Adrenal gland (tissue), 9 donors: ENCODE measurements at regions not wholly inside any gene's neighbourhood (a gene's known extent, or its start where the extent isn't known, plus 50 kb on each side); places are given as distances from the start of the nearest gene placed in this dataset.

Source experiments
- DNase-seq, 7 donors: peaks; one replicate each; pipeline ENCODE4 v3.0.0-alpha.2; 2019 to 2020
- H3K27ac ChIP-seq, 5 donors: fragments of 200-600 bp; sonication (generic) in 4 of 5; 1 replicate in 3 of 5; 2 replicates in 2 of 5; pipeline versions ENCODE4 v1.5.1 to v1.8.0; 2016 to 2020; ENCODE audit warnings: mild to moderate bottlenecking in 1 of 5
- H3K27me3 ChIP-seq: fragments of 200-600 bp; 2 replicates; pipeline ENCODE4 v1.8.0; 2021
- H3K36me3 ChIP-seq, 2 donors: fragments of 200-600 bp; replicated peaks in 1 of 2; 1 replicate in 1 of 2; 2 replicates in 1 of 2; pipeline versions ENCODE4 v1.5.1 to v1.8.0; 2018 to 2022
- H3K4me1 ChIP-seq, 2 donors: fragments of 200-600 bp; replicated peaks in 1 of 2; 1 replicate in 1 of 2; 2 replicates in 1 of 2; pipeline versions ENCODE4 v1.5.1 to v1.8.0; 2018 to 2021
- H3K4me3 ChIP-seq, 4 donors: fragments of 200-600 bp; sonication (generic) in 3 of 4; one replicate each; pipeline ENCODE4 v1.5.1; 2016 to 2018
- H3K9me3 ChIP-seq, 3 donors: fragments of 200-600 bp; sonication (generic) in 1 of 3; replicated peaks in 1 of 3; 1 replicate in 2 of 3; 2 replicates in 1 of 3; pipeline versions ENCODE4 v1.5.1 to v1.8.0; 2016 to 2021
- POLR2A ChIP-seq, 2 donors: fragments of 450-650 bp; IDR thresholded peaks; one replicate each; pipeline ENCODE4 v1.6.1; 2017; ENCODE audit warnings: antibody characterized with exemption in 2 of 2, mild to moderate bottlenecking in 2 of 2, moderate library complexity in 1 of 2
- WGBS, 4 donors: extraction: QIAGEN DNeasy Blood & Tissue Kit in 2 of 4; methylation state at CpG; one replicate each; pipeline versions ENCODE4 v1.1.5 to v1.1.7; 2013 to 2017; 5-methylcytosine and 5-hydroxymethylcytosine counted together
- intact Hi-C, 2 donors: fragments of 100-400 bp; cut with DNase I; formaldehyde crosslinking; loops; one replicate each; pipeline versions ENCODE4 v1.14.1 to v1.15.0; 2022 to 2023
- TF ChIP-seq, protein P1 (sequence below), 6 experiments: fragments of 450-650 bp in 4 of 6; fragments of 200-600 bp in 2 of 6; sonication (generic) in 1 of 6; IDR thresholded peaks; 1 replicate in 5 of 6; 2 replicates in 1 of 6; pipeline versions ENCODE4 v1.5.1 to v1.8.0; 2016 to 2021; ENCODE audit warnings: antibody characterized with exemption in 6 of 6, mild to moderate bottlenecking in 2 of 6, moderate library complexity in 1 of 6
- donor health status: healthy with polysubstance abuse.
- donor health status: Bipolar disorder and iron deficiency.
- donor health status: DM: yes; HTN: yes; CAD: no.
- donor health status: DM: no; HTN: no; CAD: no.
- donor health status: DM: no; HTN: no; CAD: no.

DNA sequence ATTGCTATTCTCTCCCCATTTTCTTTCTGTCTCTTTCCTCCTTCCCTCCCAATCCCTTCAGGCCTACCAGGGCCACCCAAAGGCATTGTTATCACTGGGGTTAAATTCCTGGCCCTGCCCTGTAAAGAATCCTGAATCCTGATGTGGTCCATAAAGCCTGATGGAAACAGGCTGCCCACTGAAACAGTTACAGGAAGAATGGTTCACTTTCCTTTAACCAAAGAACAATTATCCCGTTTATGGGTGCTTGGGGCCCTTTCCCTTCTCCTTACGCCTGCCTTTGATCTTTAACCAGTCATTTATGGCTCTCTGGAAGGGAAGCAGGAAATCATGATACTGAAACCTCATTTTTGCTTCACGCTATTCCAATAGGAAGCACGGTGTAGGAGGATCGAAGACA is 273.1 kb upstream of the NEBL start:
- intact Hi-C loops, result no loop called here
- no peak overlapping the region for H3K27ac ChIP-seq

DNA sequence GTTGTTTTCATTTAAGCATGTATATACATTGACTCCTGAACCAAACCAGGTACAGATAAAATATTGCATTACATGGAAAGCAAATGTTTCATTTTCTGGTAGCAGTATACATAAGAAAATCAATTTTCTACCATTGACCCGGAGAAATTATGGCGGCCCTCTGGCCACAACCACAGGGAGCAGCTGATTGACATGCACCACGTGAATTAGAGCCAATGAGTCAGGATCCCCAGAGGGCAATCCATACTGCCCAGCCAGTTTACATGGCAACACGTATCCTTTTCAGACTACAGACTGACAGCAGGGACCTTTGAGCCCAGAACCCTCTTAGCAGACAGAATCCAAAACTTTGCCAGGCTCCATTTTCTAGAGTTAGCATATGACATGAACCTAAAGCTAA is 272.2 kb upstream of the NEBL start:
- H3K27me3 ChIP-seq, result peaks cover 2% of the 10 kb centered on the region
- H3K4me1 ChIP-seq, result peaks cover 0 to 3% of the 10 kb centered on the region in 2 donors
- DNase-seq, result no peak
- intact Hi-C loops, result no loop called here
- TF ChIP-seq, protein P1, sequence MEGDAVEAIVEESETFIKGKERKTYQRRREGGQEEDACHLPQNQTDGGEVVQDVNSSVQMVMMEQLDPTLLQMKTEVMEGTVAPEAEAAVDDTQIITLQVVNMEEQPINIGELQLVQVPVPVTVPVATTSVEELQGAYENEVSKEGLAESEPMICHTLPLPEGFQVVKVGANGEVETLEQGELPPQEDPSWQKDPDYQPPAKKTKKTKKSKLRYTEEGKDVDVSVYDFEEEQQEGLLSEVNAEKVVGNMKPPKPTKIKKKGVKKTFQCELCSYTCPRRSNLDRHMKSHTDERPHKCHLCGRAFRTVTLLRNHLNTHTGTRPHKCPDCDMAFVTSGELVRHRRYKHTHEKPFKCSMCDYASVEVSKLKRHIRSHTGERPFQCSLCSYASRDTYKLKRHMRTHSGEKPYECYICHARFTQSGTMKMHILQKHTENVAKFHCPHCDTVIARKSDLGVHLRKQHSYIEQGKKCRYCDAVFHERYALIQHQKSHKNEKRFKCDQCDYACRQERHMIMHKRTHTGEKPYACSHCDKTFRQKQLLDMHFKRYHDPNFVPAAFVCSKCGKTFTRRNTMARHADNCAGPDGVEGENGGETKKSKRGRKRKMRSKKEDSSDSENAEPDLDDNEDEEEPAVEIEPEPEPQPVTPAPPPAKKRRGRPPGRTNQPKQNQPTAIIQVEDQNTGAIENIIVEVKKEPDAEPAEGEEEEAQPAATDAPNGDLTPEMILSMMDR (IDR thresholded peaks at IDR 0.05), result no peak
- no peak for TF ChIP-seq POLR2A (IDR thresholded peaks at IDR 0.05)
- no peak overlapping the region for H3K4me3 ChIP-seq
- no peak overlapping the region for H3K27ac ChIP-seq
- no peaks in the 10 kb centered on the region for H3K9me3 ChIP-seq
- H3K36me3 ChIP-seq, result no peaks in the 10 kb centered on the region
- WGBS, 4 donors, result 88 to 93% (median 91%) methylated on average over 4 of the region's 4 CpGs

More for the DNA sequence above, 273.1 kb upstream of the NEBL start:
- WGBS, 4 donors, result 72 to 80% (median 77%) methylated on average over 5 of the region's 5 CpGs
- H3K9me3 ChIP-seq, result no peaks in the 10 kb centered on the region
- peaks cover 4% of the 10 kb centered on the region for H3K27me3 ChIP-seq
- H3K36me3 ChIP-seq, result no peaks in the 10 kb centered on the region
- no peak overlapping the region for H3K4me3 ChIP-seq
- no peak for DNase-seq
- H3K4me1 ChIP-seq, result peaks cover 0 to 4% of the 10 kb centered on the region in 2 donors
- TF ChIP-seq POLR2A (IDR thresholded peaks at IDR 0.05), result no peak
- TF ChIP-seq, protein P1 (IDR thresholded peaks at IDR 0.05), result no peak

DNA sequence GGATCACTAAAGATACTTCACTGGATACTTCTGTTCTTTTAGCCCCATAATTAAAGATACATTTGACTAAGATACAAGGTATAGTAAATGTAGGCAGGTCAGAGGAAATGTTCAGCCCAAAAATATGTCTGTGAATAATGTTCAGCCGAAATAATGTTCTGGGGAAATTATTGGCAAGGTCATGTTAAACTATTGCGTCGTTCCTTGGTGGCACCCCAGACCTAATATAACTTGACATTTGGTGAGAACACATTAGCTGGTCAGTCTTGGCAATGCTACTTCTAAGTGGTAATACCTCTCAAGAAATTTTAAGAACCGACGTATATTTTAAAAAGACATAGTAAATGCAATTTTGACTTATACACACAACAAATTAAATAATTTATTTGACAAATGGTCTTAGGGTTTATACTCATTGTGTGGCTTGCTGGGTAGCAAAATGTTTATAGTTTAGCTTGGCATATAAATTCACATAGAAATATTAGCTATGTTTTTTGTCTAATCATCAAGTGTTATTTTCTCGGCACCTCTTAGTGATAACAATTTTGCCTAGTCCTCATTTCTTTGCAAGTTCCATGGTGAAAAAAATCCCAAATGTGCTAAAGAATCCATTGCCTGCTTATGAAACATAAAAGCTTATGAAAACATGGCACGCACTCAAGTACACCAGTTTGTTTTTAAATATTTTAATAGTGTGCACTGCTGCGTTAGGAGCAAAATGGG is 270.3 kb upstream of the NEBL start:
- no peaks in the 10 kb centered on the region for H3K9me3 ChIP-seq
- intact Hi-C loops, result no loop called here
- H3K27me3 ChIP-seq, result no peaks in the 10 kb centered on the region
- TF ChIP-seq, protein P1 (IDR thresholded peaks at IDR 0.05), result no peak
- no peak for TF ChIP-seq POLR2A (IDR thresholded peaks at IDR 0.05)
- no peak overlapping the region for H3K27ac ChIP-seq
- no peak for DNase-seq
- no peaks in the 10 kb centered on the region for H3K36me3 ChIP-seq
- no peak overlapping the region for H3K4me3 ChIP-seq
- H3K4me1 ChIP-seq, result no peaks in the 10 kb centered on the region
- 89 to 92% (median 91%) methylated on average over 8 of the region's 8 CpGs for WGBS, 4 donors

DNA sequence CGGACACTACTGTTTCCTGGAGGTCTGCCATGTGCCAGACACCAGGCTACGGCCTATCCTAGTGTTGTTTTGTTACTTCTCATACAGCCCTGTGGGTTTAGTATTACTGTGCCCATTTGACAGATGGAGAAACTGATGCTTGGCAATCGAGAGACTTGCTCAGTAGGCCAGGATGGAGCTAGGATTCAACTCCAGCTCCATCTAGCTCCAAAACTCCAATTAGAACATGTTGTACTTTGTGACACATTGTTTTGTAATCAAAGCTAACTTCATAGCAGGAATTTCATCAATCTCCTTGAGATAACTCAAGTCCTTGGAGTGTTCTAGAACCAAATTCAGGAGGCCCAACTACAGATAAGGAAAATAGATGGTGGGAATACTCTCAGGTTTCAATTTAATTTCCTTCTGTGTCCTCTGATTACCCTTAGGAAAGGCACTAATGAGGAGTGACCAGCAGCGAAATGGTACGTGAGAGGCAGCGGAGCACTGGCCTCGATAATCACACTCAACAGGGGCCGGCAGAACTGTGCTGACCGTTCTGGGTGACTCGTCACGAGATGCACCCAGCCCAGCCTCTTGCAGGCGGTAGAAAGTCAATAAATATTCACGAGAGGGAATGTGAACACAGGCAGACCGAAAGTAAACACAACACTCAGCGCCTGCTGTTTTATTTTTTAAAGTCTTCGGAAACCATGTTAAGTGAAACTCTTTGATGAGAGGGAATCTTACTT is 269.6 kb upstream of the NEBL start:
- H3K9me3 ChIP-seq, result no peaks in the 10 kb centered on the region
- H3K36me3 ChIP-seq, result no peaks in the 10 kb centered on the region
- no peak overlapping the region for H3K4me3 ChIP-seq
- intact Hi-C loops, result no loop called here
- 77 to 86% (median 84%) methylated on average over 16 of the region's 16 CpGs for WGBS, 4 donors
- no peaks in the 10 kb centered on the region for H3K4me1 ChIP-seq
- DNase-seq, result no peak
- no peak overlapping the region for H3K27ac ChIP-seq
- no peak for TF ChIP-seq POLR2A (IDR thresholded peaks at IDR 0.05)
- TF ChIP-seq, protein P1 (IDR thresholded peaks at IDR 0.05), result no peak
- H3K27me3 ChIP-seq, result no peaks in the 10 kb centered on the region
